ENCODE measurements at regions not wholly inside any gene's neighbourhood (a gene's known extent, or its start where the extent isn't known, plus 50 kb on each side); places are given as distances from the start of the nearest gene placed in this dataset.

GRCh38 chr4:152033621-152034020 lies 272.8 kb upstream of the GATB start:
- Histone ChIP-seq H3K27me3 (replicated peaks; ENCODE audit: insufficient read depth, low read length) (no peaks in the 10 kb centered on the region), H3F3A (ENCODE audit: insufficient read depth, low read length) (no peaks in the 10 kb centered on the region), H3K79me2 (ENCODE audit: low read length) (no peaks in the 10 kb centered on the region), H2AFZ (ENCODE audit: low read length) (no peak overlapping the region), H3K9me3 (replicated peaks; ENCODE audit: insufficient read depth, low read length) (no peaks in the 10 kb centered on the region), H4K20me1 (ENCODE audit: insufficient read depth, low read length) (no peaks in the 10 kb centered on the region), H3K4me2 (ENCODE audit: low read depth, low read length) (no peak overlapping the region), H3K4me1 (ENCODE audit: low read length) (0 out of 2 replicates have a peak, but pooled peaks cover 3% of the 10 kb centered on the region), H3K9me2 (replicated peaks; ENCODE audit: insufficient read depth, low read length) (no peaks in the 10 kb centered on the region), H3K4me3 (ENCODE audit: low read length) (no peak overlapping the region), H3K36me3 (replicated peaks; ENCODE audit: insufficient read depth, low read length) (no peaks in the 10 kb centered on the region), H3K27ac (ENCODE audit: low read length) (no peak overlapping the region), H3K9ac (ENCODE audit: low read length) (no peak overlapping the region)
- DNase-seq, result no peak
- TF ChIP-seq EZH2phosphoT487 (IDR thresholded peaks at IDR 0.05; ENCODE audit: low read length) (no peak), CTCF (IDR thresholded peaks at IDR 0.05; ENCODE audit: low read length) (no peak)

- Histone ChIP-seq H3K79me2 (ENCODE audit: low read length) (no peaks in the 10 kb centered on the region), H2AFZ (ENCODE audit: low read length) (no peak overlapping the region), H3K4me3 (ENCODE audit: low read length) (no peak overlapping the region), H3K27me3 (replicated peaks; ENCODE audit: insufficient read depth, low read length) (no peaks in the 10 kb centered on the region), H3K9ac (ENCODE audit: low read length) (no peak overlapping the region), H3K36me3 (replicated peaks; ENCODE audit: insufficient read depth, low read length) (no peaks in the 10 kb centered on the region), H3K9me2 (replicated peaks; ENCODE audit: insufficient read depth, low read length) (no peaks in the 10 kb centered on the region), H3K4me2 (ENCODE audit: low read depth, low read length) (no peak overlapping the region), H3F3A (ENCODE audit: insufficient read depth, low read length) (no peaks in the 10 kb centered on the region), H4K20me1 (ENCODE audit: insufficient read depth, low read length) (no peaks in the 10 kb centered on the region), H3K9me3 (replicated peaks; ENCODE audit: insufficient read depth, low read length) (no peaks in the 10 kb centered on the region), H3K27ac (ENCODE audit: low read length) (no peak overlapping the region), H3K4me1 (ENCODE audit: low read length) (0 out of 2 replicates have a peak, but pooled peaks cover 3% of the 10 kb centered on the region)
- DNase-seq, result no peak
- TF ChIP-seq EZH2 (optimal IDR thresholded peaks at IDR 0.05; ENCODE audit: low read depth, low read length), result no peak
- no peak for TF ChIP-seq CTCF (IDR thresholded peaks at IDR 0.05; ENCODE audit: low read length)
- no peak for TF ChIP-seq EZH2phosphoT487 (IDR thresholded peaks at IDR 0.05; ENCODE audit: low read length)
Measured at GRCh38 chr4:152032722-152033131, 271.9 kb upstream of the GATB start.

- H3K27me3 ChIP-seq (replicated peaks; ENCODE audit: insufficient read depth, low read length), result no peaks in the 10 kb centered on the region
- no peak overlapping the region for H3K9ac ChIP-seq (ENCODE audit: low read length)
- no peaks in the 10 kb centered on the region for H3K9me2 ChIP-seq (replicated peaks; ENCODE audit: insufficient read depth, low read length)
- H3K79me2 ChIP-seq (ENCODE audit: low read length), result no peaks in the 10 kb centered on the region
- TF ChIP-seq CTCF (IDR thresholded peaks at IDR 0.05; ENCODE audit: low read length) (no peak), EZH2 (optimal IDR thresholded peaks at IDR 0.05; ENCODE audit: low read depth, low read length) (no peak), EZH2phosphoT487 (IDR thresholded peaks at IDR 0.05; ENCODE audit: low read length) (no peak)
- no peak for DNase-seq
- H3F3A ChIP-seq (ENCODE audit: insufficient read depth, low read length), result no peaks in the 10 kb centered on the region
- no peaks in the 10 kb centered on the region for H3K9me3 ChIP-seq (replicated peaks; ENCODE audit: insufficient read depth, low read length)
- H3K27ac ChIP-seq (ENCODE audit: low read length), result no peak overlapping the region
- H3K4me2 ChIP-seq (ENCODE audit: low read depth, low read length), result no peak overlapping the region
- no peak overlapping the region for H3K4me3 ChIP-seq (ENCODE audit: low read length)
- H3K4me1 ChIP-seq (ENCODE audit: low read length), result no peaks in the 10 kb centered on the region
- H3K36me3 ChIP-seq (replicated peaks; ENCODE audit: insufficient read depth, low read length), result no peaks in the 10 kb centered on the region
- no peak overlapping the region for H2AFZ ChIP-seq (ENCODE audit: low read length)
- no peaks in the 10 kb centered on the region for H4K20me1 ChIP-seq (ENCODE audit: insufficient read depth, low read length)
Measured at GRCh38 chr4:152029631-152030030, 268.8 kb upstream of the GATB start.
